ENCODE measurements at regions not wholly inside any gene's neighbourhood (a gene's known extent, or its start where the extent isn't known, plus 50 kb on each side); places are given as distances from the start of the nearest gene placed in this dataset.

GRCh38 chr6:165055231-165055630, 254.2 kb downstream of the C6orf118 start:
- no peak for TF ChIP-seq CTCF (IDR thresholded peaks at IDR 0.05; ENCODE audit: insufficient read depth, missing control alignments)
- no peak for FAIRE-seq
- DNase-seq (ENCODE audit: insufficient read length, low spot score), result no peak

GRCh38 chr6:165052561-165053480, 256.6 kb downstream of the C6orf118 start:
- TF ChIP-seq CTCF (IDR thresholded peaks at IDR 0.05; ENCODE audit: insufficient read depth, missing control alignments), result no peak
- DNase-seq (ENCODE audit: insufficient read length, low spot score) (no peak), FAIRE-seq (no peak)

GRCh38 chr6:165049362-165049761, 260.0 kb downstream of the C6orf118 start:
- FAIRE-seq, result no peak
- DNase-seq (ENCODE audit: insufficient read length, low spot score), result no peak
- TF ChIP-seq CTCF (IDR thresholded peaks at IDR 0.05; ENCODE audit: insufficient read depth, missing control alignments), result peak; percentile 15

GRCh38 chr6:165047952-165048351, 261.5 kb downstream of the C6orf118 start:
- FAIRE-seq (no peak), DNase-seq (ENCODE audit: insufficient read length, low spot score) (no peak)
- no peak for TF ChIP-seq CTCF (IDR thresholded peaks at IDR 0.05; ENCODE audit: insufficient read depth, missing control alignments)

GRCh38 chr6:165045631-165046030, 263.8 kb downstream of the C6orf118 start:
- FAIRE-seq (no peak), DNase-seq (ENCODE audit: insufficient read length, low spot score) (no peak)
- TF ChIP-seq CTCF (IDR thresholded peaks at IDR 0.05; ENCODE audit: insufficient read depth, missing control alignments), result no peak

GRCh38 chr6:165042912-165043311, 266.5 kb downstream of the C6orf118 start:
- TF ChIP-seq CTCF (IDR thresholded peaks at IDR 0.05; ENCODE audit: insufficient read depth, missing control alignments), result no peak
- DNase-seq (ENCODE audit: insufficient read length, low spot score) (no peak), FAIRE-seq (no peak)

- no peak for TF ChIP-seq CTCF (IDR thresholded peaks at IDR 0.05; ENCODE audit: insufficient read depth, missing control alignments)
- DNase-seq (ENCODE audit: insufficient read length, low spot score) (no peak), FAIRE-seq (no peak)
These were observed 269.0 kb downstream of the C6orf118 start for GRCh38 chr6:165040440-165040839.
